ENCODE measurements at regions not wholly inside any gene's neighbourhood (a gene's known extent, or its start where the extent isn't known, plus 50 kb on each side); places are given as distances from the start of the nearest gene placed in this dataset.

DNA sequence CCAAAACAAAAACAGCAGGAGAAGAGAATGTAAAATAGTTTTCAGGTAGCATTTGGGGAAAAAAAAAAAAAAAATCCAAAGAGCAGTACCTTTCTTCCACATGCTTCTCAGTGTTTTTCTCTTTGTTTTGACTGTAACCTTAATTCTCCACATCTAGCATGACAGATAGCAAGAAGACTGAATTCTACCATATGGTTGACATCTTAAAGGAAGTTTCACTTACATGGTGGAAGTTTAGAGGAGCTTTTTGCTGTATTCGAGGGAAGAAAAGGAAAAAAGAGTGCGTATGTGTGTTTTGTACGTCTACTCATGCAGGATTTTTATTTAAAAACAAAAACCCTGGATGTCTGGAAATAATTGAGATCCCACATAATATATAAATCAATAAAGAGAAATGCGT, 604.8 kb downstream of the CCDC171 start:
- TF ChIP-seq, protein P1, sequence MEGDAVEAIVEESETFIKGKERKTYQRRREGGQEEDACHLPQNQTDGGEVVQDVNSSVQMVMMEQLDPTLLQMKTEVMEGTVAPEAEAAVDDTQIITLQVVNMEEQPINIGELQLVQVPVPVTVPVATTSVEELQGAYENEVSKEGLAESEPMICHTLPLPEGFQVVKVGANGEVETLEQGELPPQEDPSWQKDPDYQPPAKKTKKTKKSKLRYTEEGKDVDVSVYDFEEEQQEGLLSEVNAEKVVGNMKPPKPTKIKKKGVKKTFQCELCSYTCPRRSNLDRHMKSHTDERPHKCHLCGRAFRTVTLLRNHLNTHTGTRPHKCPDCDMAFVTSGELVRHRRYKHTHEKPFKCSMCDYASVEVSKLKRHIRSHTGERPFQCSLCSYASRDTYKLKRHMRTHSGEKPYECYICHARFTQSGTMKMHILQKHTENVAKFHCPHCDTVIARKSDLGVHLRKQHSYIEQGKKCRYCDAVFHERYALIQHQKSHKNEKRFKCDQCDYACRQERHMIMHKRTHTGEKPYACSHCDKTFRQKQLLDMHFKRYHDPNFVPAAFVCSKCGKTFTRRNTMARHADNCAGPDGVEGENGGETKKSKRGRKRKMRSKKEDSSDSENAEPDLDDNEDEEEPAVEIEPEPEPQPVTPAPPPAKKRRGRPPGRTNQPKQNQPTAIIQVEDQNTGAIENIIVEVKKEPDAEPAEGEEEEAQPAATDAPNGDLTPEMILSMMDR (IDR thresholded peaks at IDR 0.05 in 2 of 3, conservative IDR thresholded peaks at IDR 0.05 in 1 of 3; ENCODE audit: insufficient read depth in 2 of 3, low read depth in 1 of 3, low read length in 3 of 3) = no peak
- no peak for TF ChIP-seq MCM2 (IDR thresholded peaks at IDR 0.05; ENCODE audit: low read depth)
- TF ChIP-seq POLR2A (conservative IDR thresholded peaks at IDR 0.05) = no peak
- no peak for TF ChIP-seq GABPA (tag; conservative IDR thresholded peaks at IDR 0.05; ENCODE audit: low read depth)
- no peak for TF ChIP-seq ZSCAN29 (IDR thresholded peaks at IDR 0.05)
- TF ChIP-seq TRIM28 (IDR thresholded peaks at IDR 0.05) = no peak
- TF ChIP-seq, protein P2, sequence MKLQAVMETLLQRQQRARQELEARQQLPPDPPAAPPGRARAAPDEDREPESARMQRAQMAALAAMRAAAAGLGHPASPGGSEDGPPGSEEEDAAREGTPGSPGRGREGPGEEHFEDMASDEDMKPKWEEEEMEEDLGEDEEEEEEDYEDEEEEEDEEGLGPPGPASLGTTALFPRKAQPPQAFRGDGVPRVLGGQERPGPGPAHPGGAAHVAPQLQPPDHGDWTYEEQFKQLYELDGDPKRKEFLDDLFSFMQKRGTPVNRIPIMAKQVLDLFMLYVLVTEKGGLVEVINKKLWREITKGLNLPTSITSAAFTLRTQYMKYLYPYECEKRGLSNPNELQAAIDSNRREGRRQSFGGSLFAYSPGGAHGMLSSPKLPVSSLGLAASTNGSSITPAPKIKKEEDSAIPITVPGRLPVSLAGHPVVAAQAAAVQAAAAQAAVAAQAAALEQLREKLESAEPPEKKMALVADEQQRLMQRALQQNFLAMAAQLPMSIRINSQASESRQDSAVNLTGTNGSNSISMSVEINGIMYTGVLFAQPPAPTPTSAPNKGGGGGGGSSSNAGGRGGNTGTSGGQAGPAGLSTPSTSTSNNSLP (IDR thresholded peaks at IDR 0.05; ENCODE audit: borderline replicate concordance, low read depth, low read length) = no peak
- TF ChIP-seq, protein P3, sequence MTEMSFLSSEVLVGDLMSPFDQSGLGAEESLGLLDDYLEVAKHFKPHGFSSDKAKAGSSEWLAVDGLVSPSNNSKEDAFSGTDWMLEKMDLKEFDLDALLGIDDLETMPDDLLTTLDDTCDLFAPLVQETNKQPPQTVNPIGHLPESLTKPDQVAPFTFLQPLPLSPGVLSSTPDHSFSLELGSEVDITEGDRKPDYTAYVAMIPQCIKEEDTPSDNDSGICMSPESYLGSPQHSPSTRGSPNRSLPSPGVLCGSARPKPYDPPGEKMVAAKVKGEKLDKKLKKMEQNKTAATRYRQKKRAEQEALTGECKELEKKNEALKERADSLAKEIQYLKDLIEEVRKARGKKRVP (CRISPR knock-in tag; IDR thresholded peaks at IDR 0.05) = no peak

Data from K562 (cell line).